Pulmonary artery endothelial cell (primary cell): ENCODE measurements at regions not wholly inside any gene's neighbourhood (a gene's known extent, or its start where the extent isn't known, plus 50 kb on each side); places are given as distances from the start of the nearest gene placed in this dataset.

Source experiments
- DNase-seq: peaks from one replicate; pipeline ENCODE4 v3.0.0-alpha.2; 2011; ENCODE audit warnings: low read depth, low spot score

- no peak for DNase-seq
Measured at GRCh38 chr6:121998631-121999030, 400.8 kb upstream of the HSF2 start.

DNA sequence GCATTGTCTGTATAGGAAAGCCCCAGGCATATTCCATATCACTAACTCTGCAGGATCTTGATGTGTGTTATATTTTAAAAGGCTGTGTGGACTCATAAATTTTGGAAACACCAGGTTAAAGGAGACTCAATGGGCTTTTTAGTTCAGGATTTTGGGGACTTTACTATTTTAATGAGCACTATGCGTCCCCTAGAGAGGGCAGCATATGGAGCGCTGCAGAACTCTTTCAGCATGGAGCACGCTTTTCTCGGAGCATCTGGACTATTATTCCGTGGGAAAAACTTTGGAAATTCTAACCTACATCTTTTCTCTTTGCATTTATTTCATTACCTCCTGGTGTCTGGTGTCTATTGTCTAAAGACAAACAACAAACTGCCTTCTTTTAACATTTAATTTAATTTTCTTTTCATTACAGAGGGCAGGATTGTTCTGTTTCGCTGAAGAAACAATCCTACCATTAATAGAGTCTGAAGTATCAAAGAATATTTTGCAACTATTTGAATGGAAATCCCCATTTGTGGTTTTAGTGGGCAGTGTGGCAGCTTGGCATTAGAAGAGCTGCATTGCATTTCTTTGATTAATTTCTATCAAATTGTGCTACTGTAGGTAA, 399.9 kb upstream of the HSF2 start:
- DNase-seq: no peak

DNA sequence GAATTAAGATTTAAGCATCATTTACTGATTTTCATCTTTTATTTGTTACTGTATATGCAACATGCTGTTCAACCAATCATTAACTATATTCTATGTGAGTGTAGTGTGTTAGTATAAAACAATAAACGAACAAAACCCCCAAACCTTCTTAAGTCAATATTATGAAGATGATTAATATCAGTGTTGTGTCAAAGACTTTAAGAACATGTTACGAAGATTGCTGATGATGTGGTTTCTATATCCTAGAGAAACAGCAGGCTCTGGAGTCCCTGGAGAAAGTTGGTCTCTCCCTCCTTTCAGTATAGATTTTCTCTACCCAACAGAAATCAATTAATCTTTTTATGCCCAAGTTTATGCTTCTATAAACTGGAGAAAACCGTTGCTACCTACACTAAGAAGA, 393.8 kb upstream of the HSF2 start:
- no peak for DNase-seq

- DNase-seq: no peak
Measured at GRCh38 chr6:122007339-122007738, 392.1 kb upstream of the HSF2 start.

GRCh38 chr6:122008101-122008999, 391.1 kb upstream of the HSF2 start:
- no peak for DNase-seq

DNA sequence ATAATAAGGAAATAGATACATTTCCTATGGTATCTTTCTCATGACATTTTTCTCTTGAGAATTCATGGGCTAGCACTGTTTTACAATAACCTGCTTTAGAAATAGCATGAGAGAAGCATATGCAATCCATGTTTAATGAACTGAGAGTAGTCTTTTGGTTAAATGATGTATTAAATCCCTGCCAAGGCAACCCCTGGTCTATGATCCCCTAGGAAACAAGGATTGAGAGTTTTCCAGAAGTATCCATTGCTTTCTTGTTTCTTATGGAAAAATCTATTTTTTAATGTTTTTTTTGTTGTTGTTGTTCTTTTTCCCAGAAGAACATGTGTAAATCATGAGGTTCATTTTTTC, 390.5 kb upstream of the HSF2 start:
- no peak for DNase-seq

- DNase-seq: no peak
Measured at GRCh38 chr6:122012578-122012977, 386.9 kb upstream of the HSF2 start.

DNA sequence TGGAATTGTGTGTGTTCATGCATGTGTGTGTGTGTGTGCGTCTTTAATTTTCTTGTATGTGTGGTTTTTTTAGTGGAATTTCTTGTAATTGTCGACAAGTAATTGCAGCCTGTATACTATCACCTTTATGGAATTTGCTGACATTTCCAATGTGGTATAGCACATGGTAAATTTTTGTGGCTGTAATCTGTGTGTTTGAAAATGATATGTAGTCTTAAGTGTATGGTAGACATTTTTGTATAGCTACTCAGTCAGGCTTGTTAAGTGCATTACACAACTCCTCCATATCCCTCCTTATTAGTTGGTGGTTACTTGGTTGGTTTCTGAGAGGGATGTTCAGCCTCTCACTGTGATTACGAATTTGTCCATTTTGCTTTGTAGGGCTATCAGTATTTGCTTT, 384.5 kb upstream of the HSF2 start:
- DNase-seq: no peak

- DNase-seq: no peak
Measured at GRCh38 chr6:122020588-122021264, 378.7 kb upstream of the HSF2 start.

DNA sequence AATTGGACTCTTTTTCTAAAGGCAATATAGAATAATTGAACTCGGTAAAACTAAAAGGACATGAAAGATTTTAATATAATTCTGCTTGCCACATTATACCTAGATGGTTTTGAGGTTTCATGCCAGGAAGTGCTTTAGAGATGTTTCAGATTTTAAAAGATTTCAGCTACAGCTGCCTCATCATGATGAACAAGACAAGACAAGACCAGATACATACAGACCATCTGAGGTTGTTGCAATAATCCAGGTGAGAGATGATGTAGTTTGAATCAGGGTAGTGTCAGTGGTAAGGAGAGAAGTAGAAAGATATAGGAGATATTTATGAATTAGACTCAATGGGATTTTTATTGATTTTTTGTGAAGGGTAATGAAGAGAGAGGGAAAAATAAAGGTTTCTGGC, 374.3 kb upstream of the HSF2 start:
- DNase-seq: no peak

GRCh38 chr6:122026582-122027369, 372.7 kb upstream of the HSF2 start:
- DNase-seq: no peak

DNA sequence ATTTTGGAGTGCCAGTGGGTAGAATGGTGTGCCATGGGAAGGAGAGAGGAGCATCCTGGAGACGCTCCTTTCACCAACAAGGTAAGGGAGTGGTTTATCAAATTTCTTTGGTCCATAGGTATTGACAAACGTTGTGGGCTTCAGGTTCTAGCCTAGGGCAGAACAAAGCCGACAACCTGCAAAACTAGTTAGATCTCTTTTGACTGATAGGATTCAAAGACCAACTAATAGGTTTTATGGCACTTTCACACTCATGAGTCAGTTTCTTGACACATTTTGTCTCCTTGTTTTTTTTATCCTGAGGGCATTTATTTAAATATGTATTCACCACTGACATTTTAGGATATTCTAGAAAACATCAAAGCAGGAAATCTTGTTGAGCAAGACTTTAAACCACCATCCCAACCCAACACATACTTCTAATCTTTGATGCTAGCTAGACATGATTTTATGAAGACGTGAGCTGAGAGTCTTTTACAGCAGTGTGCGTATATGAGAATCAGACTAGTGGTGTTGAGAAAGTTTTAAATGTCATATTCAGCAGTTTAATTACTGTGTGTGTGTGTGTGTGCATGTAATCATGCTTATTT, 370.4 kb upstream of the HSF2 start:
- DNase-seq: no peak

- peak; percentile 5 for DNase-seq
Measured at GRCh38 chr6:122033564-122034181, 365.8 kb upstream of the HSF2 start.

DNA sequence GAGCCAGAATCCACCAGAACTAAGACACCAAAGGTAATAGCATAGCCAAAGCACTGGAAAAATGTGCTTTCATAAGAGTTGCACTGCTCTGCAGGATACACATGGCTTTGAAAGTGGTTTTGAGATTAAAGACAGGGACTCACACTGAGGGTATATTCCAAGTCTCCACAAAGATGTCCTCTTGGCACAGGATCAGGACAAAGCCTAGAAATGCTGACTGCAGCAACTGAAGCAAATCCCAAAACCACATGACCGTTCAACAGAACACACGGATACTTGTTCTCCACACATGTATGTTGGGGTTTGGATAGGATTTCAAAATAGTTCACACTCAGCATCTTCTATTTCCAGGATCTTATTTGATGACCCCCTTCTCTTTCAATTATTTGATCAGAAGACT, 364.3 kb upstream of the HSF2 start:
- DNase-seq: no peak

DNA sequence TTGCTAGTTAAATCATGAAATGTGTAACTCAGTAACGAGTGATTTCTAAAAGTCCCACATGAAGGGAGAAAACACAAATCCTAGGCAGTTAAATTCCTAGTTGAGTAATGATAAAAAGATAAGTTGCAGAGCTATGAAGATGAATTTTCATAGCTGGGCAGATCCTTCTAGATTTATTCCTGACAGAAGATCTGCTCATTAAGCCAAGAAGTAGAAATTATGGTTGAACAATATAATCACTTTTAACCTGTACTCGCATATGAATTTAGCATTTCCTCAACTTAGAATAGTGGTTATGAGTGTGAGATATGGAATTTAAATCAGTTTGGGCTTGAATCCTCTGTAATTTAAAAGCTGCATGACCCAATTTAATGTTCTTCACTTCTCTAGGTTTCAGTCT, 359.2 kb upstream of the HSF2 start:
- no peak for DNase-seq

- DNase-seq: no peak
Measured at GRCh38 chr6:122042380-122042779, 357.1 kb upstream of the HSF2 start.

- no peak for DNase-seq
Measured at GRCh38 chr6:122042960-122043735, 356.3 kb upstream of the HSF2 start.

DNA sequence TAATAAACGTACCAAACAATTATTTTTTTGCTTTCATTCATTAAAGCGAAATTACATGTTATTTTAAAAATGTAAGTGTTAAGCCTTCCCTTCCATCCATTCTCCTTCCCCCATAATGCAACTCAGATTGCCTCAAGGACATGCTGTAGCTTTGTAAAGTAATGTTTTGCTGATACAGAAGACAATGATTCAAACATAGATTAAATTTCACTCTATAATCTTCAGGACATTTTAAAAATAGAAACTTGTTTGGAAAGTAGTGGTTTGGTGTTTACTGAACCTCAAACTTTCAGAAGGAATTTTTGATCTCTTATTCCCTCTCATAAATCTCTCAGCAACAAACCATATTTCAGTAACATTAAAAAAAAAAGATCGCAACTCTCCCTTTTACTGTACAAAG, 350.9 kb upstream of the HSF2 start:
- DNase-seq: no peak

GRCh38 chr6:122049341-122049740, 350.1 kb upstream of the HSF2 start:
- DNase-seq: no peak

DNA sequence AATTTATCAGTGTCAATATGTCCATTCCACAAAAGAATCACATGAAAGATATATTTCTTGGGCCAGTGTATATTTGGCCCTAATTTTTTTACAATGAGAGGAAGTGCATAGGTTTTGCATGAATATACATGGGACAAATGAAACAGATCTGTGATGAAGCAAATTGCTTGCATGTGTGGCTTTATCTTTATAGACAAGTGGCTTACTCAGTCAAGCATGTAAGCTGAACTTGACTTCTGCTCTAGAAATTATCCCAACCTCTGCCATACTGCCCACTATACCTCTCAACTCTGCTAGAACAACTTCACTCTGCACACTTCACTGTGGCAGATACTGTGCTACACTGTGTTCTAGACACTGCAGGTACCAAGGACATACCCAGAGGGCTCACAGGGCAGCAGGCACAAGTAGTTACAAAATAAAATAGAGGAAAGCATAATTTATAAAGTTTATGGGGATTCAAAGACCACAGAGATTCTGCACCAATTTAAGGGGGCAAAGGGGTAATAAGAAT, 349.2 kb upstream of the HSF2 start:
- no peak for DNase-seq
